ENCODE measurements at regions not wholly inside any gene's neighbourhood (a gene's known extent, or its start where the extent isn't known, plus 50 kb on each side); places are given as distances from the start of the nearest gene placed in this dataset.

- no peak for ATAC-seq
- no peak for DNase-seq (ENCODE audit: low spot score)
- no peak overlapping the region for H3K4me3 ChIP-seq (replicated peaks in 1 of 3; ENCODE audit: insufficient read depth in 1 of 3, low read depth in 2 of 3, low read length in 3 of 3)
- H3K9me3 ChIP-seq (ENCODE audit: low read length), result no peaks in the 10 kb centered on the region
- H3K79me2 ChIP-seq (ENCODE audit: insufficient read depth, low read length), result no peaks in the 10 kb centered on the region
- no peaks in the 10 kb centered on the region for H3K27me3 ChIP-seq (ENCODE audit: control insufficient read depth in 1 of 2, insufficient read depth in 2 of 2, low read length in 2 of 2)
- no peak overlapping the region for H3K9ac ChIP-seq (ENCODE audit: insufficient read depth, low read depth, low read length)
- 0% methylated on average over 1 of the region's 1 CpG for WGBS (ENCODE audit: low lambda C conversion rate)
- no peaks in the 10 kb centered on the region for H3K36me3 ChIP-seq (replicated peaks in 1 of 2; ENCODE audit: control insufficient read depth in 1 of 2, insufficient read depth in 2 of 2, low read length in 2 of 2)
- in situ Hi-C loops (cut with HindIII; ENCODE audit: extremely low pct_ligation_motif_present, low pct_unique_long_range_greater_than_20kb), result no loop called here
- no peaks in the 10 kb centered on the region for H3K4me1 ChIP-seq (ENCODE audit: insufficient read depth, low read length)
- POLR2A ChIA-PET, result no interaction called here
- no peaks in the 10 kb centered on the region for H4K20me1 ChIP-seq (ENCODE audit: insufficient read depth, low read length)
- no peak for FAIRE-seq
- no peak overlapping the region for H2AFZ ChIP-seq (ENCODE audit: low read length)
- BruUV-seq (replicated peaks), result no TSS peak
- CTCF ChIA-PET (ENCODE audit: low intra/inter-chr PET ratio, low total read pairs), result no interaction called here
- H3K4me2 ChIP-seq (ENCODE audit: low read depth, low read length), result no peak overlapping the region
- no peak for TF ChIP-seq ZBTB43 (CRISPR knock-in tag; conservative IDR thresholded peaks at IDR 0.05)
- TF ChIP-seq ZFX (CRISPR knock-in tag; IDR thresholded peaks at IDR 0.05; ENCODE audit: low read depth), result no peak
- H3K27ac ChIP-seq (ENCODE audit: extremely low read length, insufficient read depth, low read length), result no peak overlapping the region
- intact Hi-C loops (cut with micrococcal nuclease; ENCODE audit: unreplicated experiment), result no loop called here
Observed at GRCh38 chr3:176581589-176581988, 615.7 kb downstream of the TBL1XR1 start.

DNA sequence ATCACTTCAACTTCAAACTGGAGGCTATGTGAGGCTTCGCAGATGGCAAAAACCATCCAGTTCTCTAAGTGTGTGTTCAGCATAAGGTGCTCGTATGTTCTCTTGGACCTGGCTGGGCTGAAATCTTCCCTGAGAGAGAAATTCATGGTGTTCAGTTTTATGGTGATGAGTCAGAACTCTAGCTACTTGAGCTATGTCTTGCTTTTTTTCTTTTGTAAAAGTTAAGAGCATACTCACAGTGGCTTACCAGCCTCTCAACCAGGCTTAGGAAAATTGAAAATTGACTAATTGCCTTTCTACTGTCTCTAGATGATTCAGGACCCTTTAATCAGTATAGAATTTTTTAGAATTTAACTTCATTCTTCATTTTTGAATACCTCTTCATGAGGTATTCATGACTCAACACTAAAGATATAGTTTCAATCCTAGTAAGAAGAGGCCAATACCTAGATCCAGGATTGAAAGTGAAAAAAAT lies 617.5 kb downstream of the TBL1XR1 start:
- BruUV-seq (replicated peaks), result no TSS peak
- Histone ChIP-seq H3K27ac (ENCODE audit: extremely low read length, insufficient read depth, low read length) (no peak overlapping the region), H3K4me1 (ENCODE audit: insufficient read depth, low read length) (no peaks in the 10 kb centered on the region), H3K4me3 (replicated peaks in 1 of 3; ENCODE audit: insufficient read depth in 1 of 3, low read depth in 2 of 3, low read length in 3 of 3) (no peak overlapping the region), H3K9me3 (ENCODE audit: low read length) (no peaks in the 10 kb centered on the region), H3K27me3 (ENCODE audit: control insufficient read depth in 1 of 2, insufficient read depth in 2 of 2, low read length in 2 of 2) (no peaks in the 10 kb centered on the region), H3K79me2 (ENCODE audit: insufficient read depth, low read length) (no peaks in the 10 kb centered on the region), H4K20me1 (ENCODE audit: insufficient read depth, low read length) (no peaks in the 10 kb centered on the region), H3K9ac (ENCODE audit: insufficient read depth, low read depth, low read length) (no peak overlapping the region), H2AFZ (ENCODE audit: low read length) (no peak overlapping the region), H3K4me2 (ENCODE audit: low read depth, low read length) (no peak overlapping the region), H3K36me3 (replicated peaks in 1 of 2; ENCODE audit: control insufficient read depth in 1 of 2, insufficient read depth in 2 of 2, low read length in 2 of 2) (no peaks in the 10 kb centered on the region)
- no peak for FAIRE-seq
- in situ Hi-C loops (cut with HindIII; ENCODE audit: extremely low pct_ligation_motif_present, low pct_unique_long_range_greater_than_20kb) (no loop called here), intact Hi-C loops (cut with micrococcal nuclease; ENCODE audit: unreplicated experiment) (no loop called here)
- no peak for DNase-seq (ENCODE audit: low spot score)
- ATAC-seq, result no peak
- ChIA-PET POLR2A (no interaction called here), CTCF (ENCODE audit: low intra/inter-chr PET ratio, low total read pairs) (no interaction called here)
- 5% methylated on average over 2 of the region's 2 CpGs for WGBS (ENCODE audit: low lambda C conversion rate)
- TF ChIP-seq, protein P1, sequence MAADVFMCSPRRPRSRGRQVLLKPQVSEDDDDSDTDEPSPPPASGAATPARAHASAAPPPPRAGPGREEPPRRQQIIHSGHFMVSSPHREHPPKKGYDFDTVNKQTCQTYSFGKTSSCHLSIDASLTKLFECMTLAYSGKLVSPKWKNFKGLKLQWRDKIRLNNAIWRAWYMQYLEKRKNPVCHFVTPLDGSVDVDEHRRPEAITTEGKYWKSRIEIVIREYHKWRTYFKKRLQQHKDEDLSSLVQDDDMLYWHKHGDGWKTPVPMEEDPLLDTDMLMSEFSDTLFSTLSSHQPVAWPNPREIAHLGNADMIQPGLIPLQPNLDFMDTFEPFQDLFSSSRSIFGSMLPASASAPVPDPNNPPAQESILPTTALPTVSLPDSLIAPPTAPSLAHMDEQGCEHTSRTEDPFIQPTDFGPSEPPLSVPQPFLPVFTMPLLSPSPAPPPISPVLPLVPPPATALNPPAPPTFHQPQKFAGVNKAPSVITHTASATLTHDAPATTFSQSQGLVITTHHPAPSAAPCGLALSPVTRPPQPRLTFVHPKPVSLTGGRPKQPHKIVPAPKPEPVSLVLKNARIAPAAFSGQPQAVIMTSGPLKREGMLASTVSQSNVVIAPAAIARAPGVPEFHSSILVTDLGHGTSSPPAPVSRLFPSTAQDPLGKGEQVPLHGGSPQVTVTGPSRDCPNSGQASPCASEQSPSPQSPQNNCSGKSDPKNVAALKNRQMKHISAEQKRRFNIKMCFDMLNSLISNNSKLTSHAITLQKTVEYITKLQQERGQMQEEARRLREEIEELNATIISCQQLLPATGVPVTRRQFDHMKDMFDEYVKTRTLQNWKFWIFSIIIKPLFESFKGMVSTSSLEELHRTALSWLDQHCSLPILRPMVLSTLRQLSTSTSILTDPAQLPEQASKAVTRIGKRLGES (CRISPR knock-in tag; IDR thresholded peaks at IDR 0.05; ENCODE audit: borderline replicate concordance), result no peak
- no peak for TF ChIP-seq U2AF2 (IDR thresholded peaks at IDR 0.05; ENCODE audit: low read depth, low read length)
- no peak for TF ChIP-seq ZNF780A (CRISPR knock-in tag; IDR thresholded peaks at IDR 0.05)
- no peak for TF ChIP-seq MXI1 (IDR thresholded peaks at IDR 0.05; ENCODE audit: borderline replicate concordance, low read depth, low read length)
- no peak for TF ChIP-seq HBP1 (CRISPR knock-in tag; IDR thresholded peaks at IDR 0.05; ENCODE audit: low read depth)
- TF ChIP-seq ZNF788 (CRISPR knock-in tag; IDR thresholded peaks at IDR 0.05; ENCODE audit: borderline replicate concordance), result no peak
- no peak for TF ChIP-seq ZFP41 (CRISPR knock-in tag; IDR thresholded peaks at IDR 0.05; ENCODE audit: borderline replicate concordance)
- TF ChIP-seq TEF (CRISPR knock-in tag; IDR thresholded peaks at IDR 0.05), result no peak
- TF ChIP-seq ZNF552 (CRISPR knock-in tag; IDR thresholded peaks at IDR 0.05; ENCODE audit: borderline replicate concordance), result no peak
- no peak for TF ChIP-seq MAFK (conservative IDR thresholded peaks at IDR 0.05 in 1 of 2, IDR thresholded peaks at IDR 0.05 in 1 of 2; ENCODE audit: low read length in 2 of 2)
